ENCODE measurements at regions not wholly inside any gene's neighbourhood (a gene's known extent, or its start where the extent isn't known, plus 50 kb on each side); places are given as distances from the start of the nearest gene placed in this dataset.

DNA sequence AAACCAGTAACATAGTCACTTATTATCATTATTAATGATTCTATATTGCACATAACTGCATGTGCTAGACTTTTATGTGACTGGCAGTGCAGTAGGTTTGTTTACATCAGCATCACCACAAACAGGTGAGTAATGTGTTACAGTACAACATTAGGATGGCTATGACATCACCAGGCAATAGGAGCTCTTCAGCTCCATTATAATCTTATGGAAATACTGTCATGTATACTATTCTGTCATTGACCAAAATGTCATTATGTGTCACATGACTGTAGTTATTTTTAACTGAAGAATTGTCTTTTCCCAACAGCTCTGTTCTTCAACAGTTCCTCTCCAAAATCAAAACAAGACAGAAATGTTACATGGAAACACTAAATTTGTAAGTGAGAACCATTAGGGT, 96.3 kb downstream of the C18orf54 start:
- TF ChIP-seq MXI1 (IDR thresholded peaks at IDR 0.05; ENCODE audit: borderline replicate concordance, low read depth, low read length) (no peak), POLR2A (IDR thresholded peaks at IDR 0.05; ENCODE audit: low read depth, low read length) (no peak), MAZ (IDR thresholded peaks at IDR 0.05; ENCODE audit: borderline replicate concordance, low read depth, low read length) (no peak), RFX5 (IDR thresholded peaks at IDR 0.05; ENCODE audit: low read depth, low read length) (no peak), FOS (IDR thresholded peaks at IDR 0.05; ENCODE audit: low read depth, low read length) (no peak), RCOR1 (IDR thresholded peaks at IDR 0.05; ENCODE audit: insufficient replicate concordance, low read length) (no peak), RAD21 (IDR thresholded peaks at IDR 0.05; ENCODE audit: low read length) (no peak), NFE2L2 (IDR thresholded peaks at IDR 0.05; ENCODE audit: low read depth, low read length) (no peak), MAFK (IDR thresholded peaks at IDR 0.05; ENCODE audit: low read depth, low read length) (no peak), CEBPB (IDR thresholded peaks at IDR 0.05; ENCODE audit: low read depth, low read length) (no peak), SMC3 (IDR thresholded peaks at IDR 0.05; ENCODE audit: low read depth, low read length) (no peak)
- TF ChIP-seq, protein P1, sequence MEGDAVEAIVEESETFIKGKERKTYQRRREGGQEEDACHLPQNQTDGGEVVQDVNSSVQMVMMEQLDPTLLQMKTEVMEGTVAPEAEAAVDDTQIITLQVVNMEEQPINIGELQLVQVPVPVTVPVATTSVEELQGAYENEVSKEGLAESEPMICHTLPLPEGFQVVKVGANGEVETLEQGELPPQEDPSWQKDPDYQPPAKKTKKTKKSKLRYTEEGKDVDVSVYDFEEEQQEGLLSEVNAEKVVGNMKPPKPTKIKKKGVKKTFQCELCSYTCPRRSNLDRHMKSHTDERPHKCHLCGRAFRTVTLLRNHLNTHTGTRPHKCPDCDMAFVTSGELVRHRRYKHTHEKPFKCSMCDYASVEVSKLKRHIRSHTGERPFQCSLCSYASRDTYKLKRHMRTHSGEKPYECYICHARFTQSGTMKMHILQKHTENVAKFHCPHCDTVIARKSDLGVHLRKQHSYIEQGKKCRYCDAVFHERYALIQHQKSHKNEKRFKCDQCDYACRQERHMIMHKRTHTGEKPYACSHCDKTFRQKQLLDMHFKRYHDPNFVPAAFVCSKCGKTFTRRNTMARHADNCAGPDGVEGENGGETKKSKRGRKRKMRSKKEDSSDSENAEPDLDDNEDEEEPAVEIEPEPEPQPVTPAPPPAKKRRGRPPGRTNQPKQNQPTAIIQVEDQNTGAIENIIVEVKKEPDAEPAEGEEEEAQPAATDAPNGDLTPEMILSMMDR (conservative IDR thresholded peaks at IDR 0.05; ENCODE audit: low read depth, low read length): no peak
- TF ChIP-seq, protein P2, sequence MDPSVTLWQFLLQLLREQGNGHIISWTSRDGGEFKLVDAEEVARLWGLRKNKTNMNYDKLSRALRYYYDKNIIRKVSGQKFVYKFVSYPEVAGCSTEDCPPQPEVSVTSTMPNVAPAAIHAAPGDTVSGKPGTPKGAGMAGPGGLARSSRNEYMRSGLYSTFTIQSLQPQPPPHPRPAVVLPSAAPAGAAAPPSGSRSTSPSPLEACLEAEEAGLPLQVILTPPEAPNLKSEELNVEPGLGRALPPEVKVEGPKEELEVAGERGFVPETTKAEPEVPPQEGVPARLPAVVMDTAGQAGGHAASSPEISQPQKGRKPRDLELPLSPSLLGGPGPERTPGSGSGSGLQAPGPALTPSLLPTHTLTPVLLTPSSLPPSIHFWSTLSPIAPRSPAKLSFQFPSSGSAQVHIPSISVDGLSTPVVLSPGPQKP (IDR thresholded peaks at IDR 0.05; ENCODE audit: borderline replicate concordance, low read depth, low read length): no peak
- TF ChIP-seq, protein P3, sequence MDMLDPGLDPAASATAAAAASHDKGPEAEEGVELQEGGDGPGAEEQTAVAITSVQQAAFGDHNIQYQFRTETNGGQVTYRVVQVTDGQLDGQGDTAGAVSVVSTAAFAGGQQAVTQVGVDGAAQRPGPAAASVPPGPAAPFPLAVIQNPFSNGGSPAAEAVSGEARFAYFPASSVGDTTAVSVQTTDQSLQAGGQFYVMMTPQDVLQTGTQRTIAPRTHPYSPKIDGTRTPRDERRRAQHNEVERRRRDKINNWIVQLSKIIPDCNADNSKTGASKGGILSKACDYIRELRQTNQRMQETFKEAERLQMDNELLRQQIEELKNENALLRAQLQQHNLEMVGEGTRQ (IDR thresholded peaks at IDR 0.05; ENCODE audit: low read depth, low read length): no peak
